Endothelial cell of umbilical vein (primary cell): ENCODE measurements at regions not wholly inside any gene's neighbourhood (a gene's known extent, or its start where the extent isn't known, plus 50 kb on each side); places are given as distances from the start of the nearest gene placed in this dataset.

Experiments used
- BruUV-seq: library from RNA; stranded (reverse); fragments of 400-500 nt; replicated peaks from 2 replicates; lab custom pipeline; 2021; lab: Mats Ljungman, UMichigan
- CTCF ChIA-PET: fragments of 300-600, 350-600 bp; sonication (Branson Sonifier 250); formaldehyde crosslinking; loops from one replicate; lab custom pipeline; 2021; ENCODE audit warnings: antibody characterized with exemption, inconsistent platforms; lab: Charles Lee
- POLR2A ChIA-PET: fragments of 300-600, 350-600 bp; sonication (Branson Sonifier 250); formaldehyde crosslinking; loops from one replicate; lab custom pipeline; 2021; ENCODE audit warnings: antibody characterized with exemption, inconsistent platforms; lab: Charles Lee
- DNase-seq: peaks from one replicate; pipeline ENCODE4 v3.0.0-alpha.2; 2011; ENCODE audit warnings: low read depth, low spot score
- FAIRE-seq: peaks from 2 replicates; lab custom pipeline; 2011; peaks lifted over from hg19 to GRCh38; lab: Jason Lieb, UNC
- H2AFZ ChIP-seq: 2 replicates; pipeline ENCODE4 v1.6.0; 2012; ENCODE audit warnings: low read depth, low read length, control low read depth, inconsistent platforms
- H3K27ac ChIP-seq: 2 replicates; pipeline ENCODE4 v1.5.1; 2011; ENCODE audit warnings: low read depth, mild to moderate bottlenecking, control low read depth, low read length, moderate library complexity; ENCODE audit not compliant: insufficient read depth
- H3K27me3 ChIP-seq, 2 experiments: 2 replicates each; pipeline versions ENCODE4 v1.6.0 to v1.6.1; 2011; ENCODE audit warnings: low read length in 2 of 2, mixed read lengths in 1 of 2; ENCODE audit not compliant: control insufficient read depth in 2 of 2, insufficient read depth in 2 of 2
- H3K36me3 ChIP-seq, 2 experiments: 2 replicates in 1 of 2; 3 replicates in 1 of 2; pipeline ENCODE4 v1.5.1; 2011; ENCODE audit warnings: low read length in 2 of 2, mild to moderate bottlenecking in 1 of 2, moderate library complexity in 1 of 2; ENCODE audit not compliant: control insufficient read depth in 2 of 2, insufficient read depth in 2 of 2; ENCODE audit errors: extremely low read depth in 1 of 2
- H3K4me1 ChIP-seq: 3 replicates; pipeline ENCODE4 v1.5.1; 2011; ENCODE audit warnings: mild to moderate bottlenecking, low read length; ENCODE audit not compliant: control insufficient read depth, insufficient read depth; ENCODE audit errors: extremely low read depth
- H3K4me2 ChIP-seq: 2 replicates; pipeline ENCODE4 v1.6.1; 2011; ENCODE audit warnings: low read length, control low read depth, mixed read lengths; ENCODE audit not compliant: insufficient read depth
- H3K4me3 ChIP-seq, 3 experiments: fragments of 200-600 bp in 1 of 3; sonication (generic), shearing (Covaris generic) in 1 of 3; replicated peaks in 1 of 3; 2 replicates each; pipeline ENCODE4 v1.5.1; 2011 to 2016; ENCODE audit warnings: control low read depth in 3 of 3, low read length in 3 of 3, mild to moderate bottlenecking in 2 of 3, inconsistent platforms in 1 of 3, low read depth in 1 of 3, moderate library complexity in 1 of 3; ENCODE audit not compliant: insufficient read depth in 1 of 3
- H3K79me2 ChIP-seq: 2 replicates; pipeline ENCODE4 v1.6.0; 2012; ENCODE audit warnings: low read length, inconsistent platforms; ENCODE audit not compliant: control insufficient read depth, insufficient read depth
- H3K9ac ChIP-seq: replicated peaks from 2 replicates; pipeline ENCODE3; 2011; ENCODE audit warnings: low read length, control low read depth; ENCODE audit not compliant: insufficient read depth; ENCODE audit errors: extremely low read depth
- H3K9me1 ChIP-seq: replicated peaks from 3 replicates; pipeline ENCODE4 v1.6.0; 2011; ENCODE audit warnings: mild to moderate bottlenecking, low read length; ENCODE audit not compliant: control insufficient read depth, insufficient read depth; ENCODE audit errors: extremely low read depth
- H3K9me3 ChIP-seq: replicated peaks from 2 replicates; pipeline ENCODE4 v1.5.1; 2012; ENCODE audit warnings: low read length, inconsistent platforms; ENCODE audit not compliant: control insufficient read depth, insufficient read depth
- H4K20me1 ChIP-seq: replicated peaks from 2 replicates; pipeline ENCODE3; 2011; ENCODE audit warnings: mild to moderate bottlenecking, low read length; ENCODE audit not compliant: control insufficient read depth, insufficient read depth; ENCODE audit errors: extremely low read depth
- CTCF ChIP-seq, 2 donors: IDR thresholded peaks; 1 replicate in 1 of 2; 2 replicates in 1 of 2; pipeline ENCODE4 v1.5.1; 2011; ENCODE audit warnings: low read length in 2 of 2, mild to moderate bottlenecking in 2 of 2, moderate library complexity in 2 of 2, control low read depth in 1 of 2, inconsistent platforms in 1 of 2, low read depth in 1 of 2; ENCODE audit not compliant: insufficient read depth in 1 of 2; ENCODE audit errors: extremely low read depth in 1 of 2
- EZH2 ChIP-seq: IDR thresholded peaks from 2 replicates; pipeline ENCODE4 v1.6.1; 2012; ENCODE audit warnings: borderline replicate concordance, low read depth, mild to moderate bottlenecking, moderate library complexity, low read length, inconsistent platforms; ENCODE audit not compliant: severe bottlenecking
- GATA2 ChIP-seq: IDR thresholded peaks from 2 replicates; pipeline ENCODE4 v1.7.0; 2011; ENCODE audit warnings: low read depth, mild to moderate bottlenecking, moderate library complexity, mixed read lengths, low read length; ENCODE audit not compliant: insufficient read length, insufficient read depth
- JUN ChIP-seq: IDR thresholded peaks from 2 replicates; pipeline ENCODE4 v1.6.1; 2011; ENCODE audit warnings: borderline replicate concordance, low read depth; ENCODE audit not compliant: insufficient read length, insufficient read depth
- MAX ChIP-seq: IDR thresholded peaks from 2 replicates; pipeline ENCODE4 v1.6.1; 2011; ENCODE audit not compliant: insufficient read depth, insufficient read length
- MYC ChIP-seq: IDR thresholded peaks from one replicate; pipeline ENCODE4 v1.6.1; 2011; ENCODE audit warnings: mild to moderate bottlenecking, low read depth, low read length
- POLR2A ChIP-seq: IDR thresholded peaks from 2 replicates; pipeline ENCODE4 v1.6.1; 2012; ENCODE audit warnings: low read depth, mild to moderate bottlenecking, control low read depth, low read length
- dilution Hi-C: fragments of 300-500 bp; cut with MboI; formaldehyde crosslinking; loops from one replicate; pipeline ENCODE4 v1.15.0; 2019; ENCODE audit warnings: low sequenced_read_pairs; ENCODE audit not compliant: extremely low pct_ligation_motif_present
- intact Hi-C: fragments of 100-400 bp; cut with micrococcal nuclease; formaldehyde crosslinking; loops from one replicate; pipeline ENCODE4 v1.10.0; 2022

- Histone ChIP-seq H3K4me3 (no peak overlapping the region), H3K36me3 (no peaks in the 10 kb centered on the region), H3K27ac (no peak overlapping the region), H3K9me1 (no peaks in the 10 kb centered on the region), H3K27me3 (no peaks in the 10 kb centered on the region), H2AFZ (no peak overlapping the region), H3K9me3 (no peaks in the 10 kb centered on the region), H3K4me1 (no peaks in the 10 kb centered on the region), H4K20me1 (no peaks in the 10 kb centered on the region), H3K9ac (no peak overlapping the region), H3K79me2 (no peaks in the 10 kb centered on the region), H3K4me2 (no peak overlapping the region)
- CTCF ChIA-PET, result no interaction called here
- POLR2A ChIA-PET, result no interaction called here
- no peak for FAIRE-seq
- intact Hi-C loops, result no loop called here
- no peak for DNase-seq
- BruUV-seq, result no TSS peak
- no peak for TF ChIP-seq GATA2
- no peak for TF ChIP-seq MYC
- TF ChIP-seq MAX, result no peak
- no peak for TF ChIP-seq POLR2A
- dilution Hi-C loops, result no loop called here
Measured at GRCh38 chr1:208844158-208844557, 600.0 kb upstream of the PLXNA2 start.

GRCh38 chr1:208848854-208849253 lies 604.7 kb upstream of the PLXNA2 start:
- Histone ChIP-seq H2AFZ (no peak overlapping the region), H3K79me2 (no peaks in the 10 kb centered on the region), H4K20me1 (no peaks in the 10 kb centered on the region), H3K9ac (no peak overlapping the region), H3K36me3 (no peaks in the 10 kb centered on the region), H3K9me1 (no peaks in the 10 kb centered on the region), H3K27me3 (no peaks in the 10 kb centered on the region), H3K4me3 (no peak overlapping the region), H3K4me1 (no peaks in the 10 kb centered on the region), H3K27ac (no peak overlapping the region), H3K9me3 (no peaks in the 10 kb centered on the region), H3K4me2 (no peak overlapping the region)
- TF ChIP-seq MYC, result no peak
- TF ChIP-seq CTCF (IDR thresholded peaks at IDR 0.05; ENCODE audit: extremely low read depth in 1 of 2, insufficient read depth in 1 of 2, low read depth in 1 of 2, low read length in 2 of 2), result no peak
- TF ChIP-seq EZH2, result no peak
- no peak for TF ChIP-seq MAX
- no peak for TF ChIP-seq GATA2
- TF ChIP-seq POLR2A, result no peak
- TF ChIP-seq JUN, result no peak
- POLR2A ChIA-PET, result no interaction called here
- no TSS peak for BruUV-seq
- no peak for FAIRE-seq
- dilution Hi-C loops (no loop called here), intact Hi-C loops (no loop called here)
- no peak for DNase-seq
- CTCF ChIA-PET, result interaction anchor here (1.0 to 1.7 kb wide), 3 partner anchors 11 to 149 kb away, joined by 3 to 4 read pairs (median 3); no protein-coding TSS in a partner anchor
